Keratinocyte (primary cell): ENCODE measurements at regions not wholly inside any gene's neighbourhood (a gene's known extent, or its start where the extent isn't known, plus 50 kb on each side); places are given as distances from the start of the nearest gene placed in this dataset.

ENCODE experiments used
- DNase-seq: peaks from one replicate; pipeline ENCODE4 v3.0.0-alpha.2; 2011; ENCODE audit warnings: low read depth, missing footprints, low spot score
- FAIRE-seq: peaks from 2 replicates; lab custom pipeline; 2011; peaks lifted over from hg19 to GRCh38; lab: Jason Lieb, UNC
- H2AFZ ChIP-seq: 2 replicates; pipeline ENCODE4 v1.6.0; 2012; ENCODE audit warnings: low read length, control low read depth, inconsistent platforms; ENCODE audit not compliant: control insufficient read depth
- H3K27ac ChIP-seq: 2 replicates; pipeline ENCODE4 v1.5.1; 2011; ENCODE audit warnings: low read length; ENCODE audit not compliant: control insufficient read depth, insufficient read depth
- H3K27me3 ChIP-seq: 3 replicates; pipeline ENCODE4 v1.6.0; 2011; ENCODE audit warnings: low read length; ENCODE audit not compliant: control insufficient read depth, insufficient read depth; ENCODE audit errors: extremely low read depth
- H3K36me3 ChIP-seq, 2 experiments: 2 replicates in 1 of 2; 3 replicates in 1 of 2; pipeline ENCODE4 v1.5.1; 2011; ENCODE audit warnings: low read length in 2 of 2, mild to moderate bottlenecking in 1 of 2; ENCODE audit not compliant: control insufficient read depth in 2 of 2, insufficient read depth in 2 of 2; ENCODE audit errors: extremely low read depth in 1 of 2
- H3K4me1 ChIP-seq: 3 replicates; pipeline ENCODE4 v1.5.1; 2011; ENCODE audit warnings: low read length; ENCODE audit not compliant: control insufficient read depth, insufficient read depth; ENCODE audit errors: extremely low read depth
- H3K4me2 ChIP-seq: 3 replicates; pipeline ENCODE4 v1.6.0; 2011; ENCODE audit warnings: low read depth, low read length; ENCODE audit not compliant: control insufficient read depth, insufficient read depth; ENCODE audit errors: extremely low read depth
- H3K4me3 ChIP-seq, 3 experiments: fragments of 200-600 bp in 1 of 3; sonication (generic) in 1 of 3; 2 replicates in 2 of 3; 3 replicates in 1 of 3; pipeline ENCODE4 v1.5.1; 2011 to 2016; ENCODE audit warnings: low read length in 3 of 3, mild to moderate bottlenecking in 3 of 3, control low read depth in 2 of 3, inconsistent platforms in 1 of 3, low read depth in 1 of 3, mixed read lengths in 1 of 3, mixed run types in 1 of 3, moderate library complexity in 1 of 3; ENCODE audit not compliant: control insufficient read depth in 2 of 3, insufficient read depth in 2 of 3; ENCODE audit errors: extremely low read depth in 1 of 3
- H3K79me2 ChIP-seq: 2 replicates; pipeline ENCODE4 v1.6.0; 2012; ENCODE audit warnings: low read length; ENCODE audit not compliant: control insufficient read depth, insufficient read depth
- H3K9ac ChIP-seq: 3 replicates; pipeline ENCODE4 v1.6.0; 2011; ENCODE audit warnings: low read length; ENCODE audit not compliant: control insufficient read depth, insufficient read depth; ENCODE audit errors: extremely low read depth
- H3K9me1 ChIP-seq: 3 replicates; pipeline ENCODE4 v1.6.0; 2011; ENCODE audit warnings: low read length; ENCODE audit not compliant: control insufficient read depth, insufficient read depth; ENCODE audit errors: extremely low read depth
- H3K9me3 ChIP-seq: 2 replicates; pipeline ENCODE4 v1.5.1; 2012; ENCODE audit warnings: low read depth, low read length; ENCODE audit not compliant: control insufficient read depth
- H4K20me1 ChIP-seq: 3 replicates; pipeline ENCODE4 v1.6.0; 2011; ENCODE audit warnings: low read length; ENCODE audit not compliant: control insufficient read depth, insufficient read depth; ENCODE audit errors: extremely low read depth
- EZH2 ChIP-seq: IDR thresholded peaks from one replicate; pipeline ENCODE4 v1.6.1; 2012; ENCODE audit warnings: inconsistent platforms, mild to moderate bottlenecking, low read length, moderate library complexity
- dilution Hi-C: fragments of 300-500 bp; cut with MboI; formaldehyde crosslinking; loops from one replicate; pipeline ENCODE4 v1.7.0; 2020; ENCODE audit warnings: low sequenced_read_pairs; ENCODE audit not compliant: extremely low pct_ligation_motif_present
- TF ChIP-seq, protein P1 (sequence below), 3 experiments: IDR thresholded peaks in 1 of 3; conservative IDR thresholded peaks in 1 of 3; optimal IDR thresholded peaks in 1 of 3; 2 replicates in 2 of 3; 3 replicates in 1 of 3; pipeline versions ENCODE3 to v1.5.1; 2011; ENCODE audit warnings: low read length in 3 of 3, mild to moderate bottlenecking in 3 of 3, moderate library complexity in 2 of 3, control low read depth in 1 of 3, inconsistent platforms in 1 of 3; ENCODE audit not compliant: insufficient read depth in 2 of 3; ENCODE audit errors: extremely low read depth in 1 of 3

- Histone ChIP-seq H3K27me3 (no peaks in the 10 kb centered on the region), H3K4me2 (no peak overlapping the region), H3K9me3 (no peaks in the 10 kb centered on the region), H3K9me1 (no peaks in the 10 kb centered on the region), H3K4me1 (no peaks in the 10 kb centered on the region), H3K4me3 (no peak overlapping the region), H4K20me1 (no peaks in the 10 kb centered on the region), H3K27ac (no peak overlapping the region), H3K36me3 (no peaks in the 10 kb centered on the region), H3K9ac (no peak overlapping the region), H2AFZ (no peak overlapping the region), H3K79me2 (no peaks in the 10 kb centered on the region)
- dilution Hi-C loops = no loop called here
- FAIRE-seq = no peak
- TF ChIP-seq EZH2 = no peak
- TF ChIP-seq, protein P1, sequence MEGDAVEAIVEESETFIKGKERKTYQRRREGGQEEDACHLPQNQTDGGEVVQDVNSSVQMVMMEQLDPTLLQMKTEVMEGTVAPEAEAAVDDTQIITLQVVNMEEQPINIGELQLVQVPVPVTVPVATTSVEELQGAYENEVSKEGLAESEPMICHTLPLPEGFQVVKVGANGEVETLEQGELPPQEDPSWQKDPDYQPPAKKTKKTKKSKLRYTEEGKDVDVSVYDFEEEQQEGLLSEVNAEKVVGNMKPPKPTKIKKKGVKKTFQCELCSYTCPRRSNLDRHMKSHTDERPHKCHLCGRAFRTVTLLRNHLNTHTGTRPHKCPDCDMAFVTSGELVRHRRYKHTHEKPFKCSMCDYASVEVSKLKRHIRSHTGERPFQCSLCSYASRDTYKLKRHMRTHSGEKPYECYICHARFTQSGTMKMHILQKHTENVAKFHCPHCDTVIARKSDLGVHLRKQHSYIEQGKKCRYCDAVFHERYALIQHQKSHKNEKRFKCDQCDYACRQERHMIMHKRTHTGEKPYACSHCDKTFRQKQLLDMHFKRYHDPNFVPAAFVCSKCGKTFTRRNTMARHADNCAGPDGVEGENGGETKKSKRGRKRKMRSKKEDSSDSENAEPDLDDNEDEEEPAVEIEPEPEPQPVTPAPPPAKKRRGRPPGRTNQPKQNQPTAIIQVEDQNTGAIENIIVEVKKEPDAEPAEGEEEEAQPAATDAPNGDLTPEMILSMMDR (optimal IDR thresholded peaks at IDR 0.05 in 1 of 3, IDR thresholded peaks at IDR 0.05 in 1 of 3, conservative IDR thresholded peaks at IDR 0.05 in 1 of 3; ENCODE audit: extremely low read depth in 1 of 3, insufficient read depth in 2 of 3, low read length in 3 of 3) = no peak
- no peak for DNase-seq
Observed at GRCh38 chr11:87871056-87871455, 304.2 kb downstream of the RAB38 start.

- H3K9me3 ChIP-seq = no peaks in the 10 kb centered on the region
- DNase-seq = no peak
- no peaks in the 10 kb centered on the region for H3K9me1 ChIP-seq
- no peak overlapping the region for H2AFZ ChIP-seq
- TF ChIP-seq EZH2 = no peak
- TF ChIP-seq, protein P1 (optimal IDR thresholded peaks at IDR 0.05 in 1 of 3, IDR thresholded peaks at IDR 0.05 in 1 of 3, conservative IDR thresholded peaks at IDR 0.05 in 1 of 3; ENCODE audit: extremely low read depth in 1 of 3, insufficient read depth in 2 of 3, low read length in 3 of 3) = no peak
- H3K27me3 ChIP-seq = no peaks in the 10 kb centered on the region
- no peaks in the 10 kb centered on the region for H4K20me1 ChIP-seq
- FAIRE-seq = no peak
- H3K79me2 ChIP-seq = no peaks in the 10 kb centered on the region
- H3K4me3 ChIP-seq = no peak overlapping the region
- dilution Hi-C loops = no loop called here
- H3K4me2 ChIP-seq = no peak overlapping the region
- no peak overlapping the region for H3K9ac ChIP-seq
- H3K36me3 ChIP-seq = no peaks in the 10 kb centered on the region
- H3K4me1 ChIP-seq = no peaks in the 10 kb centered on the region
- no peak overlapping the region for H3K27ac ChIP-seq
Observed at GRCh38 chr11:87870086-87870485, 305.2 kb downstream of the RAB38 start.
